ENCODE measurements at regions not wholly inside any gene's neighbourhood (a gene's known extent, or its start where the extent isn't known, plus 50 kb on each side); places are given as distances from the start of the nearest gene placed in this dataset.

- no peak for DNase-seq (ENCODE audit: extremely low read depth, low read depth)
Observed at GRCh38 chr2:106977717-106978116, 91.8 kb upstream of the ST6GAL2 start.

GRCh38 chr2:106978647-106979046 is 92.7 kb upstream of the ST6GAL2 start:
- no peak for DNase-seq (ENCODE audit: extremely low read depth, low read depth)

GRCh38 chr2:106981491-106981890 is 95.5 kb upstream of the ST6GAL2 start:
- no peak for DNase-seq (ENCODE audit: extremely low read depth, low read depth)

- DNase-seq (ENCODE audit: extremely low read depth, low read depth) = no peak
Observed at GRCh38 chr2:106982350-106982749, 96.4 kb upstream of the ST6GAL2 start.

GRCh38 chr2:106983305-106983704 is 97.3 kb upstream of the ST6GAL2 start:
- no peak for DNase-seq (ENCODE audit: extremely low read depth, low read depth)

- DNase-seq (ENCODE audit: extremely low read depth, low read depth) = no peak
Observed at GRCh38 chr2:106988361-106988760, 102.4 kb upstream of the ST6GAL2 start.

GRCh38 chr2:106990297-106990696 is 104.3 kb upstream of the ST6GAL2 start:
- no peak for DNase-seq (ENCODE audit: extremely low read depth, low read depth)

- no peak for DNase-seq (ENCODE audit: extremely low read depth, low read depth)
Observed at GRCh38 chr2:106991866-106992265, 105.9 kb upstream of the ST6GAL2 start.

GRCh38 chr2:106995556-106995955 is 109.6 kb upstream of the ST6GAL2 start:
- no peak for DNase-seq (ENCODE audit: extremely low read depth, low read depth)

GRCh38 chr2:106996171-106996769 is 110.3 kb upstream of the ST6GAL2 start:
- DNase-seq (ENCODE audit: extremely low read depth, low read depth) = no peak

GRCh38 chr2:106997204-106997603 is 111.2 kb upstream of the ST6GAL2 start:
- no peak for DNase-seq (ENCODE audit: extremely low read depth, low read depth)

- DNase-seq (ENCODE audit: extremely low read depth, low read depth) = no peak
Observed at GRCh38 chr2:107001062-107001461, 115.1 kb upstream of the ST6GAL2 start.

GRCh38 chr2:107001551-107001950 is 115.6 kb upstream of the ST6GAL2 start:
- no peak for DNase-seq (ENCODE audit: extremely low read depth, low read depth)

- no peak for DNase-seq (ENCODE audit: extremely low read depth, low read depth)
Observed at GRCh38 chr2:107001964-107002696, 116.2 kb upstream of the ST6GAL2 start.

GRCh38 chr2:107002735-107003134 is 116.8 kb upstream of the ST6GAL2 start:
- no peak for DNase-seq (ENCODE audit: extremely low read depth, low read depth)

GRCh38 chr2:107005853-107006252 is 119.9 kb upstream of the ST6GAL2 start:
- no peak for DNase-seq (ENCODE audit: extremely low read depth, low read depth)

- no peak for DNase-seq (ENCODE audit: extremely low read depth, low read depth)
Observed at GRCh38 chr2:107006836-107007235, 120.9 kb upstream of the ST6GAL2 start.

GRCh38 chr2:107007927-107008326 is 122.0 kb upstream of the ST6GAL2 start:
- no peak for DNase-seq (ENCODE audit: extremely low read depth, low read depth)

GRCh38 chr2:107008843-107009242 is 122.9 kb upstream of the ST6GAL2 start:
- DNase-seq (ENCODE audit: extremely low read depth, low read depth) = no peak

- no peak for DNase-seq (ENCODE audit: extremely low read depth, low read depth)
Observed at GRCh38 chr2:107009275-107009674, 123.3 kb upstream of the ST6GAL2 start.

- DNase-seq (ENCODE audit: extremely low read depth, low read depth) = no peak
Observed at GRCh38 chr2:107012714-107013306, 126.8 kb upstream of the ST6GAL2 start.

GRCh38 chr2:107013884-107014283 is 127.9 kb upstream of the ST6GAL2 start:
- no peak for DNase-seq (ENCODE audit: extremely low read depth, low read depth)
